PFSK-1 (cell line): ENCODE measurements at regions not wholly inside any gene's neighbourhood (a gene's known extent, or its start where the extent isn't known, plus 50 kb on each side); places are given as distances from the start of the nearest gene placed in this dataset.

Experiments used
- FOXP2 ChIP-seq: optimal IDR thresholded peaks from 2 replicates; pipeline ENCODE3; 2011; ENCODE audit warnings: borderline replicate concordance, control low read depth, inconsistent platforms; ENCODE audit not compliant: insufficient read depth; ENCODE audit errors: extremely low read length, extremely low read depth
- POLR2AphosphoS5 ChIP-seq: IDR thresholded peaks from 2 replicates; pipeline ENCODE4 v1.6.1; 2012; ENCODE audit warnings: low read depth, mild to moderate bottlenecking, control low read depth, low read length, moderate library complexity
- REST ChIP-seq, 2 experiments: IDR thresholded peaks; 2 replicates each; pipeline versions ENCODE4 v1.6.1 to v1.8.0; 2011 to 2012; ENCODE audit warnings: low read depth in 2 of 2, low read length in 2 of 2, control low read depth in 1 of 2, inconsistent platforms in 1 of 2, mild to moderate bottlenecking in 1 of 2, moderate library complexity in 1 of 2; ENCODE audit not compliant: insufficient read depth in 1 of 2
- TAF1 ChIP-seq: IDR thresholded peaks from 2 replicates; pipeline ENCODE4 v1.6.1; 2012; ENCODE audit warnings: low read length, control low read depth, borderline replicate concordance; ENCODE audit not compliant: insufficient read depth

DNA sequence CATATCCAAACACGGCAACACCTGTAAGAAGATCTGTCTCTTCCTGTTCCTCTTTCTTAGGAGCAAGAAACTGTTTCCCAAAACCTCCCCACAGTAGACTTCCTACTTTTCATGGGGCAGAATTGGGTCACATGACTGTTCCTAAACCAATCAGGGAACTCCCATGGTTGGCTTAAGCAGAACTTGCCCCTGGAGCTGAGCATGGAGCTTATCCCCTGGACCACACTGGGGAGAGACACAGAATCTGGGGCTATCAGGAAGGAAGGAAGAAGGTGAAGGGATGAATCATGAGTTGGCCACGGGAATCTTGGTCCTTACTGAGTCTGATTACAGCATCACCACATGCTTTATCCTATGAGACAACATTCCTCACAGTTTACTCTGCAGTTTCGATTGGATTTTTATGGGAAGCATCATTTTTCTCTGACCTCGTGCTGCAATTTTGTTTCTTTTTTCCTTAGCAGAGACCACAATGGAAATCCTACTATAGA, 81.8 kb downstream of the CDC7 start:
- TF ChIP-seq TAF1, result no peak
- TF ChIP-seq POLR2AphosphoS5, result no peak
- TF ChIP-seq REST (IDR thresholded peaks at IDR 0.05; ENCODE audit: insufficient read depth in 1 of 2, low read depth in 2 of 2, low read length in 2 of 2), result no peak
- TF ChIP-seq FOXP2, result no peak
